ENCODE measurements at regions not wholly inside any gene's neighbourhood (a gene's known extent, or its start where the extent isn't known, plus 50 kb on each side); places are given as distances from the start of the nearest gene placed in this dataset.

- no peak overlapping the region for H3K27ac ChIP-seq (ENCODE audit: extremely low read length, insufficient read depth, low read length)
- no peaks in the 10 kb centered on the region for H4K20me1 ChIP-seq (ENCODE audit: insufficient read depth, low read length)
- FAIRE-seq (no peak), ATAC-seq (no peak), DNase-seq (ENCODE audit: low spot score) (no peak)
- no peak overlapping the region for H2AFZ ChIP-seq (ENCODE audit: low read length)
- no peaks in the 10 kb centered on the region for H3K36me3 ChIP-seq (replicated peaks in 1 of 2; ENCODE audit: control insufficient read depth in 1 of 2, insufficient read depth in 2 of 2, low read length in 2 of 2)
- WGBS (ENCODE audit: low lambda C conversion rate) = 31% methylated on average over 7 of the region's 7 CpGs
- no peaks in the 10 kb centered on the region for H3K9me3 ChIP-seq (ENCODE audit: low read length)
- H3K9ac ChIP-seq (ENCODE audit: insufficient read depth, low read depth, low read length) = no peak overlapping the region
- no peaks in the 10 kb centered on the region for H3K4me1 ChIP-seq (ENCODE audit: insufficient read depth, low read length)
- BruUV-seq (replicated peaks) = no TSS peak
- intact Hi-C loops (cut with micrococcal nuclease; ENCODE audit: unreplicated experiment) = no loop called here
- no peaks in the 10 kb centered on the region for H3K79me2 ChIP-seq (ENCODE audit: insufficient read depth, low read length)
- peak; percentile 44; the same call in 1 of the 2 replicates for TF ChIP-seq CREB1 (IDR thresholded peaks at IDR 0.05)
- no peak for TF ChIP-seq CREB1 (CRISPR knock-in tag; IDR thresholded peaks at IDR 0.05)
- TF ChIP-seq ZNF362 (CRISPR knock-in tag; IDR thresholded peaks at IDR 0.05; ENCODE audit: borderline replicate concordance) = no peak
- in situ Hi-C loops (cut with HindIII; ENCODE audit: extremely low pct_ligation_motif_present, low pct_unique_long_range_greater_than_20kb) = no loop called here
- H3K4me2 ChIP-seq (ENCODE audit: low read depth, low read length) = no peak overlapping the region
- H3K4me3 ChIP-seq (replicated peaks in 1 of 3; ENCODE audit: insufficient read depth in 1 of 3, low read depth in 2 of 3, low read length in 3 of 3) = no peak overlapping the region
- ChIA-PET CTCF (ENCODE audit: low intra/inter-chr PET ratio, low total read pairs) (no interaction called here), POLR2A (no interaction called here)
- H3K27me3 ChIP-seq (ENCODE audit: control insufficient read depth in 1 of 2, insufficient read depth in 2 of 2, low read length in 2 of 2) = no peaks in the 10 kb centered on the region; a peak in 1 of 5 replicates
These were observed 553.2 kb downstream of the CD83 start for GRCh38 chr6:14670806-14671205.

GRCh38 chr6:14671261-14671681 is 553.7 kb downstream of the CD83 start:
- Histone ChIP-seq H3K27ac (ENCODE audit: extremely low read length, insufficient read depth, low read length) (no peak overlapping the region), H3K4me2 (ENCODE audit: low read depth, low read length) (no peak overlapping the region), H3K27me3 (ENCODE audit: control insufficient read depth in 1 of 2, insufficient read depth in 2 of 2, low read length in 2 of 2) (no peaks in the 10 kb centered on the region; a peak in 1 of 5 replicates), H3K4me3 (replicated peaks in 1 of 3; ENCODE audit: insufficient read depth in 1 of 3, low read depth in 2 of 3, low read length in 3 of 3) (no peak overlapping the region), H3K4me1 (ENCODE audit: insufficient read depth, low read length) (no peaks in the 10 kb centered on the region), H2AFZ (ENCODE audit: low read length) (no peak overlapping the region), H3K9ac (ENCODE audit: insufficient read depth, low read depth, low read length) (no peak overlapping the region), H3K79me2 (ENCODE audit: insufficient read depth, low read length) (no peaks in the 10 kb centered on the region), H4K20me1 (ENCODE audit: insufficient read depth, low read length) (no peaks in the 10 kb centered on the region), H3K9me3 (ENCODE audit: low read length) (no peaks in the 10 kb centered on the region), H3K36me3 (replicated peaks in 1 of 2; ENCODE audit: control insufficient read depth in 1 of 2, insufficient read depth in 2 of 2, low read length in 2 of 2) (no peaks in the 10 kb centered on the region)
- in situ Hi-C loops (cut with HindIII; ENCODE audit: extremely low pct_ligation_motif_present, low pct_unique_long_range_greater_than_20kb) (no loop called here), intact Hi-C loops (cut with micrococcal nuclease; ENCODE audit: unreplicated experiment) (no loop called here)
- DNase-seq (ENCODE audit: low spot score) (no peak), FAIRE-seq (no peak), ATAC-seq (no peak)
- POLR2A ChIA-PET = no interaction called here
- WGBS (ENCODE audit: low lambda C conversion rate) = 4% methylated on average over 1 of the region's 1 CpG
- TF ChIP-seq ZNF367 (CRISPR knock-in tag; IDR thresholded peaks at IDR 0.05; ENCODE audit: borderline replicate concordance) = no peak
- CTCF ChIA-PET (ENCODE audit: low intra/inter-chr PET ratio, low total read pairs) = no interaction called here
- BruUV-seq (replicated peaks) = no TSS peak

Data from HepG2 (cell line).